ENCODE measurements at regions not wholly inside any gene's neighbourhood (a gene's known extent, or its start where the extent isn't known, plus 50 kb on each side); places are given as distances from the start of the nearest gene placed in this dataset.

DNA sequence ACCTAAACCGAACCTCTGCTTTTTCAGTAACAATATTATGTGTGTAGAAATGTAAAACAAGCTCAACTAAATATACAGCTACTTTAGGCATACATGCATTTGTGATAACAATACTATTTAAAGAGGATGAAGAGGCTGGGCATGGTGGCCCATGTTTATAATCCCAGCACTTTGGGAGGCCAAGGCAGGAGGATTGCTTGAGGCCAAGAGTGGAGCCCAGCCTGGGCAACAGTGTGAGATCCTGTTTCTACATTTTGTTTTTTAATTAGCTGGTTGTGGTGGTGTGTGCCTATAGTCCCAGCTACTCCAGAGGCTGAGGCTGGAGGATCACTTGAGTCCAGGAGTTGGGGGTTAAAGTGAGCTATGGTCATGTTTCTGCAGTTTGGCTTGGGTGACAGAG, 73.6 kb upstream of the LYPLAL1 start:
- no peaks in the 10 kb centered on the region for H4K20me1 ChIP-seq (replicated peaks in 1 of 2; ENCODE audit: control insufficient read depth in 1 of 2, insufficient read depth in 2 of 2, low read length in 2 of 2)
- FAIRE-seq = no peak
- no peak for TF ChIP-seq GTF2F1 (IDR thresholded peaks at IDR 0.05; ENCODE audit: borderline replicate concordance, low read depth, low read length)
- no peak for TF ChIP-seq TAF7 (optimal IDR thresholded peaks at IDR 0.05; ENCODE audit: borderline replicate concordance, low read depth, low read length)
- TF ChIP-seq BCL11A (IDR thresholded peaks at IDR 0.05; ENCODE audit: low read depth in 2 of 2, low read length in 2 of 2) = no peak
- TF ChIP-seq SUZ12 (IDR thresholded peaks at IDR 0.05; ENCODE audit: low read length) = no peak
- no peak for TF ChIP-seq EP300 (IDR thresholded peaks at IDR 0.05; ENCODE audit: borderline replicate concordance in 1 of 2, low read depth in 2 of 2, low read length in 2 of 2)
- TF ChIP-seq SP4 (IDR thresholded peaks at IDR 0.05; ENCODE audit: low read length) = no peak
- TF ChIP-seq NRF1 (IDR thresholded peaks at IDR 0.05; ENCODE audit: low read depth, low read length) = no peak
- TF ChIP-seq BACH1 (IDR thresholded peaks at IDR 0.05; ENCODE audit: low read length) = no peak
- no peak for TF ChIP-seq KDM5A (IDR thresholded peaks at IDR 0.05; ENCODE audit: low read length)
- no peak for TF ChIP-seq SIRT6 (IDR thresholded peaks at IDR 0.05; ENCODE audit: low read length)
- no peak for TF ChIP-seq RAD21 (IDR thresholded peaks at IDR 0.05 in 1 of 2, conservative IDR thresholded peaks at IDR 0.05 in 1 of 2; ENCODE audit: low read depth in 2 of 2, low read length in 2 of 2)
- no peak for TF ChIP-seq SP1 (IDR thresholded peaks at IDR 0.05; ENCODE audit: low read depth, low read length)
- no peak for TF ChIP-seq RXRA (IDR thresholded peaks at IDR 0.05; ENCODE audit: insufficient read depth, low read depth, low read length)
- TF ChIP-seq MAFK (IDR thresholded peaks at IDR 0.05; ENCODE audit: low read depth, low read length) = no peak
- no peak for TF ChIP-seq HDAC2 (IDR thresholded peaks at IDR 0.05; ENCODE audit: borderline replicate concordance in 1 of 2, low read depth in 2 of 2, low read length in 2 of 2)

More for the DNA sequence above, 73.6 kb upstream of the LYPLAL1 start:
- Histone ChIP-seq H2BK20ac (ENCODE audit: low read length) (no peak overlapping the region), H2BK5ac (ENCODE audit: low read depth, low read length) (no peak overlapping the region), H4K91ac (replicated peaks; ENCODE audit: insufficient read length, low read length) (no peak overlapping the region), H3K4me1 (replicated peaks in 1 of 4; ENCODE audit: control insufficient read depth in 3 of 4, insufficient read depth in 4 of 4, low read length in 3 of 4) (no peaks in the 10 kb centered on the region), H3K36me3 (ENCODE audit: control insufficient read depth in 2 of 4, insufficient read depth in 4 of 4, low read length in 3 of 4) (no peaks in the 10 kb centered on the region), H4K8ac (ENCODE audit: extremely low read depth, insufficient read depth, low read length) (no peak overlapping the region), H2BK15ac (ENCODE audit: low read length) (no peak overlapping the region), H3K4me3 (ENCODE audit: extremely low read depth in 1 of 4, insufficient read depth in 2 of 4, low read depth in 3 of 4, low read length in 4 of 4) (no peak overlapping the region), H3K56ac (replicated peaks; ENCODE audit: insufficient read length, low read depth, low read length) (no peak overlapping the region), H3K18ac (ENCODE audit: extremely low read depth, low read length) (no peak overlapping the region), H3K9ac (replicated peaks in 1 of 4; ENCODE audit: extremely low read depth in 1 of 4, low read depth in 3 of 4, low read length in 3 of 4) (no peak overlapping the region), H3K27me3 (replicated peaks in 1 of 4; ENCODE audit: control insufficient read depth in 3 of 4, extremely low read depth in 1 of 4, insufficient read depth in 3 of 4, low read length in 3 of 4) (no peaks in the 10 kb centered on the region), H2AK5ac (ENCODE audit: low read depth, low read length) (no peak overlapping the region), H3K9me3 (ENCODE audit: insufficient read depth in 2 of 2, low read depth in 1 of 2, low read length in 1 of 2) (no peaks in the 10 kb centered on the region), H3K14ac (ENCODE audit: insufficient read length) (no peak overlapping the region), H3K79me2 (ENCODE audit: control insufficient read depth in 1 of 2, insufficient read depth in 2 of 2, low read length in 2 of 2) (no peaks in the 10 kb centered on the region), H3K4ac (replicated peaks; ENCODE audit: insufficient read length, low read depth, low read length) (no peak overlapping the region), H3K23ac (ENCODE audit: insufficient read length) (no peak overlapping the region), H3K27ac (ENCODE audit: low read depth, low read length) (no peak overlapping the region), H2AFZ (ENCODE audit: low read length) (no peak overlapping the region), H4K5ac (ENCODE audit: insufficient read length, low read depth, low read length) (no peak overlapping the region), H3K4me2 (ENCODE audit: insufficient read depth in 1 of 2, low read depth in 2 of 2, low read length in 2 of 2) (no peak overlapping the region), H3K23me2 (ENCODE audit: low read depth, low read length) (no peaks in the 10 kb centered on the region), H2BK12ac (ENCODE audit: low read depth, low read length) (no peak overlapping the region), H2BK120ac (replicated peaks; ENCODE audit: low read depth, low read length) (no peak overlapping the region), H3K79me1 (ENCODE audit: low read depth, low read length) (no peaks in the 10 kb centered on the region)
- whole genome bisulfite sequencing, 2 experiments (ENCODE audit: extremely low coverage in 1 of 2, insufficient coverage in 1 of 2, insufficient read length in 1 of 2, insufficient replicate concordance in 2 of 2, low coverage in 1 of 2, low lambda C conversion rate in 2 of 2, missing lambda C conversion rate in 1 of 2) = 10% methylated on average over 1 of the region's 1 CpG; no CpG with 5 or more reads in 1 of the 2 experiments
- no peak for DNase-seq (ENCODE audit: low read depth in 1 of 2, low spot score in 2 of 2)
- ChIA-PET POLR2A (ENCODE audit: partially characterized antibody) (no interaction called here), CTCF (ENCODE audit: partially characterized antibody) (interaction anchor here (0.9 to 1.3 kb wide), 4 partner anchors 10 to 33 kb away, joined by 3 to 4 read pairs (median 4); no protein-coding TSS in a partner anchor)
